RWPE2 (cell line): ENCODE measurements at regions not wholly inside any gene's neighbourhood (a gene's known extent, or its start where the extent isn't known, plus 50 kb on each side); places are given as distances from the start of the nearest gene placed in this dataset.

Experiments used
- ATAC-seq: fragments of 200-7000 bp; cut with Tn5 transposase; 3 replicates; pipeline ENCODE4 v1.9.1; 2021; ENCODE audit warnings: low read depth
- DNase-seq: peaks from one replicate; pipeline ENCODE4 v3.0.0-alpha.2; 2020; ENCODE audit warnings: low spot score
- H3K27ac ChIP-seq: fragments of 450-650 bp; 2 replicates; pipeline ENCODE4 v1.5.1; 2017; ENCODE audit warnings: mild to moderate bottlenecking; ENCODE audit not compliant: poor library complexity, severe bottlenecking
- H3K27me3 ChIP-seq: fragments of 250-450 bp; sonication (Bioruptor Pico); 2 replicates; pipeline ENCODE4 v1.5.1; 2021; ENCODE audit warnings: mild to moderate bottlenecking, moderate library complexity; ENCODE audit not compliant: insufficient read depth, poor library complexity, severe bottlenecking
- H3K36me3 ChIP-seq: fragments of 250-450 bp; sonication (Bioruptor Pico); 2 replicates; pipeline ENCODE4 v1.5.1; 2020; ENCODE audit warnings: low read depth, mild to moderate bottlenecking, moderate library complexity
- H3K4me1 ChIP-seq: fragments of 250-450 bp; sonication (Bioruptor Pico); 2 replicates; pipeline ENCODE4 v1.5.1; 2021; ENCODE audit warnings: mild to moderate bottlenecking, moderate library complexity; ENCODE audit not compliant: insufficient read depth, poor library complexity, severe bottlenecking
- H3K4me3 ChIP-seq: fragments of 250-450 bp; sonication (Bioruptor Pico); 2 replicates; pipeline ENCODE4 v1.5.1; 2021; ENCODE audit warnings: mild to moderate bottlenecking, moderate library complexity; ENCODE audit not compliant: severe bottlenecking
- H3K9me3 ChIP-seq: fragments of 250-450 bp; sonication (Bioruptor Pico); 2 replicates; pipeline ENCODE4 v1.5.1; 2021; ENCODE audit warnings: mild to moderate bottlenecking, moderate library complexity; ENCODE audit not compliant: severe bottlenecking
- TF ChIP-seq, protein P1 (sequence below): fragments of 450-650 bp; IDR thresholded peaks from one replicate; pipeline ENCODE4 v1.5.1; 2017; ENCODE audit warnings: mild to moderate bottlenecking, moderate library complexity; ENCODE audit not compliant: poor library complexity, severe bottlenecking

DNA sequence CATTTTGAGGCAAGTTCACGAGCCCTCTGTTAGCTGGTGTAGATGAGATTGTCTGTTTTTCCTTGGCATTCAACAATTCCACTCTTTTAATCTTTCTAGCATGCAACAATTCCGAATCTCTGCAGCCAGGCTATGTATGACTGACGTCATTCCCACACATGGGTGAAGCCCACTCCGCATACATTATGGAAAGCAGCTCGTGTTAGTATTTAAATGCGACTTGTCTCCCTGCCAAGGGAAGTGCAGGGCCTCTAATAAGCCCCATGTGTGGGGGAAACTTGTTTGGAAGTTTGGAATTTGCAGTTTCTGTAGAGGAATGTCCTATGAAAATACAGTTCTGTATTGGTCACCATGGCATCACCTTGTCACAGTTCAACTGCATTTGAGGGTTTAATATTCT lies 146.0 kb upstream of the FBXL7 start:
- Histone ChIP-seq H3K27me3 (no peaks in the 10 kb centered on the region), H3K36me3 (no peaks in the 10 kb centered on the region), H3K9me3 (no peaks in the 10 kb centered on the region), H3K27ac (no peak overlapping the region), H3K4me1 (no peaks in the 10 kb centered on the region), H3K4me3 (no peak overlapping the region)
- no peak for ATAC-seq
- DNase-seq, result no peak
- TF ChIP-seq, protein P1, sequence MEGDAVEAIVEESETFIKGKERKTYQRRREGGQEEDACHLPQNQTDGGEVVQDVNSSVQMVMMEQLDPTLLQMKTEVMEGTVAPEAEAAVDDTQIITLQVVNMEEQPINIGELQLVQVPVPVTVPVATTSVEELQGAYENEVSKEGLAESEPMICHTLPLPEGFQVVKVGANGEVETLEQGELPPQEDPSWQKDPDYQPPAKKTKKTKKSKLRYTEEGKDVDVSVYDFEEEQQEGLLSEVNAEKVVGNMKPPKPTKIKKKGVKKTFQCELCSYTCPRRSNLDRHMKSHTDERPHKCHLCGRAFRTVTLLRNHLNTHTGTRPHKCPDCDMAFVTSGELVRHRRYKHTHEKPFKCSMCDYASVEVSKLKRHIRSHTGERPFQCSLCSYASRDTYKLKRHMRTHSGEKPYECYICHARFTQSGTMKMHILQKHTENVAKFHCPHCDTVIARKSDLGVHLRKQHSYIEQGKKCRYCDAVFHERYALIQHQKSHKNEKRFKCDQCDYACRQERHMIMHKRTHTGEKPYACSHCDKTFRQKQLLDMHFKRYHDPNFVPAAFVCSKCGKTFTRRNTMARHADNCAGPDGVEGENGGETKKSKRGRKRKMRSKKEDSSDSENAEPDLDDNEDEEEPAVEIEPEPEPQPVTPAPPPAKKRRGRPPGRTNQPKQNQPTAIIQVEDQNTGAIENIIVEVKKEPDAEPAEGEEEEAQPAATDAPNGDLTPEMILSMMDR, result no peak

DNA sequence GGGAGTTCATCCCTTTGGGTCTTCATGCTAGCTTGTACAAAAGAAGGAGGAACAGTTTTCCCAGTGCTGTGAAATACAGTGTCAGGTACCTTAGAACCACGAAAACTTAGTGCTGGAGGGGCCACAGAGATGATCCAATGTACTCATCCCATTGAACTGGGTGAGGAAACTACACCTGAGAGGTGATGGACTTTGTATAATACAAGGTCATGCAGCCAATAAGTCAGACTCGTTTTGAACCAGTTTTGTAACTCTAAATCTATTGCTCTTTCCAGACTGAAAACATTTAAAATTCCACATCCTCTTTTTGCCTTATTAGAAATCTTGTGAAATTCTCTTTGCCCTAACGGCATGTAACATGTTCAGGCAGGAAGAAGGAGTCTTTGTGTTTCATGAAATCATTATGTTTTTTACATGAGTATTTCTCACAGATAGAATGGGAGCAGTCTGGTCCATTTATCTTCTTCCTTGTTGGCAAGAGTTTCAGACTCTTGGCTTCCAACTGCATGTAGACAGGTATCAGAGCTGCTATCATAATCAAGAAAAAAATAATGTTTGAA lies 146.8 kb upstream of the FBXL7 start:
- H3K4me3 ChIP-seq, result no peak overlapping the region
- ATAC-seq (no peak), DNase-seq (no peak)
- TF ChIP-seq, protein P1, result no peak
- H3K27me3 ChIP-seq, result no peaks in the 10 kb centered on the region
- no peaks in the 10 kb centered on the region for H3K4me1 ChIP-seq
- H3K27ac ChIP-seq, result no peak overlapping the region
- H3K9me3 ChIP-seq, result no peaks in the 10 kb centered on the region
- H3K36me3 ChIP-seq, result no peaks in the 10 kb centered on the region

DNA sequence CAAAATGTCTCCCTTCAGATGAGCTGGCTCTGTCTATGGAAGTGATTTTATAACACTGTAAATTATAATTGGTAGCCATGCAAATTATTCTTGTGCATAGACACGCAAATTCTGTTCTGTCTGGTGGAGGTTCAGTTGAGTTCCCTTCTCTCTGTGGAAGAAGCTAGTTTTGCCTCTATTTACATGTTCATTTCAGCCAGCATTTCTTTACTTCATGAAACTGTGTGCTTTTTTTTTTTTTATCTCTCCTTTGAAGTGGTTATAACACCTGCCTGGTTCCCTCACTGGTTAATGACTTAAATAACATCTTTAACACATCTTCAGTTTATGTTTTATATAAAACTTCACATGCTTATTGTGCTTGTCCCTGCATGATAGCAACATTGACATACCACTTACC lies 149.4 kb upstream of the FBXL7 start:
- Histone ChIP-seq H3K4me3 (no peak overlapping the region), H3K27me3 (no peaks in the 10 kb centered on the region), H3K27ac (no peak overlapping the region), H3K36me3 (no peaks in the 10 kb centered on the region), H3K4me1 (no peaks in the 10 kb centered on the region), H3K9me3 (no peaks in the 10 kb centered on the region)
- TF ChIP-seq, protein P1, result no peak
- DNase-seq (no peak), ATAC-seq (no peak)

DNA sequence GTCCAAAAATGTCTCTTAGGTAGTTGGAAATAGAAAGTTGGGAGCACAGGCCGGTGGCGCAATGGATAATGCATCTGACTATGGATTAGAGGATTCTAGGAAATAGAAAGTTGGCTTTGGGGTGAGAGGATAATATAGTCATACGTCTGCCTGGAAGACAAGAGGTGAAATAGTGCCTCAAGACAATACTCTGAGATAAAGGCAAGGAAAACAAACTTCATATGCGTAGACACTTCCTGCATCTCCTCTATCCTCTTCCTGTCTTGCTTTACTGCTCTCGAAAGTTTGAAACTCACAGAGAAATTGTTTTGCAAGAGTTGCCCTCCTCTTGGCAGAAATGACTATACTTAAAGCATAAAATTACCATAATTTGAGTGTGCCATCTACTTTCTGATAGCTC lies 153.2 kb upstream of the FBXL7 start:
- Histone ChIP-seq H3K4me1 (no peaks in the 10 kb centered on the region), H3K36me3 (no peaks in the 10 kb centered on the region), H3K27ac (no peak overlapping the region), H3K4me3 (no peak overlapping the region), H3K27me3 (no peaks in the 10 kb centered on the region), H3K9me3 (no peaks in the 10 kb centered on the region)
- ATAC-seq (no peak), DNase-seq (no peak)
- TF ChIP-seq, protein P1, result no peak

DNA sequence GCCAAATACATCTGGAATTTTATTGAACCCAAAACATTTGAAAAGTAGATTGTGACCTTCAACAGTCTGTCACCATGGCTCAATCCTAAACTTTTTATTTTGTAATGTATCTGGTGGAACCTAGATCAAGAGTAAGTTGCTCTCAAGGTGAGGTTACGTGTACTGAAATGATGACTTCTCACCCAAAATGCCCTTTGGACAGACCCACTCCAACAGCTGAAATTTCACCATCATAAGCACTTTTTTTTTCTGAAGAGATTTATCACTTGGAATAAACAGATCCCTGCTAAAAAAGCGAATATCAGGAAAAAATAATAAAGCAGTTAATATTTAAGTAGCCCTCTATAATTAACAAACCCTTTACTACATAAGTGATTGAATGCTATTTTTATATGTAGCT lies 155.0 kb upstream of the FBXL7 start:
- H3K4me3 ChIP-seq, result no peak overlapping the region
- H3K27ac ChIP-seq, result no peak overlapping the region
- ATAC-seq (no peak), DNase-seq (no peak)
- H3K27me3 ChIP-seq, result no peaks in the 10 kb centered on the region
- no peaks in the 10 kb centered on the region for H3K4me1 ChIP-seq
- no peaks in the 10 kb centered on the region for H3K36me3 ChIP-seq
- H3K9me3 ChIP-seq, result no peaks in the 10 kb centered on the region
- TF ChIP-seq, protein P1, result no peak
